OCI-LY3 (cell line): ENCODE measurements at regions not wholly inside any gene's neighbourhood (a gene's known extent, or its start where the extent isn't known, plus 50 kb on each side); places are given as distances from the start of the nearest gene placed in this dataset.

Source experiments
- H2AFZ ChIP-seq: fragments of 200-600, 300-600 bp; shearing (Covaris generic); 2 replicates; pipeline ENCODE4 v1.6.0; 2014; ENCODE audit warnings: antibody characterized with exemption, low read depth, low read length
- H3K27ac ChIP-seq: fragments of 200-600, 300-600 bp; sonication (generic); 2 replicates; pipeline ENCODE4 v1.5.1; 2014; ENCODE audit warnings: mild to moderate bottlenecking, low read length, moderate library complexity, mixed read lengths
- H3K27me3 ChIP-seq: fragments of 200-600, 300-600 bp; sonication (generic); 2 replicates; pipeline ENCODE4 v1.6.1; 2014; ENCODE audit warnings: low read depth, low read length, mixed read lengths
- H3K36me3 ChIP-seq: fragments of 200-600, 300-600 bp; sonication (generic); replicated peaks from 2 replicates; pipeline ENCODE3; 2014; ENCODE audit warnings: low read depth, low read length, mixed read lengths
- H3K4me1 ChIP-seq: fragments of 300-600, 200-600 bp; sonication (generic); 2 replicates; pipeline ENCODE4 v1.6.1; 2014; ENCODE audit warnings: low read length, mixed read lengths
- H3K4me2 ChIP-seq: fragments of 200-600, 300-600 bp; sonication (generic); 2 replicates; pipeline ENCODE4 v1.6.1; 2014; ENCODE audit warnings: low read length, mixed read lengths
- H3K4me3 ChIP-seq: fragments of 300-600, 200-600 bp; sonication (generic); 2 replicates; pipeline ENCODE4 v1.5.1; 2014; ENCODE audit warnings: antibody characterized with exemption, mild to moderate bottlenecking, low read length, moderate library complexity
- H3K79me2 ChIP-seq: fragments of 300-600, 200-600 bp; shearing (Covaris generic); 2 replicates; pipeline ENCODE4 v1.6.1; 2014; ENCODE audit warnings: mild to moderate bottlenecking, low read length, mixed read lengths
- H3K9ac ChIP-seq: fragments of 300-600, 200-600 bp; shearing (Covaris generic); 2 replicates; pipeline ENCODE4 v1.6.0; 2014; ENCODE audit warnings: mild to moderate bottlenecking, low read length, moderate library complexity
- H3K9me3 ChIP-seq: fragments of 200-600, 300-600 bp; shearing (Covaris generic); 2 replicates; pipeline ENCODE4 v1.6.1; 2014; ENCODE audit warnings: low read length, mixed read lengths; ENCODE audit not compliant: insufficient read depth
- H4K20me1 ChIP-seq: fragments of 200-600, 300-600 bp; sonication (generic); 2 replicates; pipeline ENCODE4 v1.6.1; 2016; ENCODE audit warnings: low read length, mixed read lengths; ENCODE audit not compliant: insufficient read depth
- CTCF ChIP-seq: fragments of 200-600, 300-600 bp; sonication (generic); IDR thresholded peaks from 2 replicates; pipeline ENCODE4 v1.5.1; 2014; ENCODE audit warnings: antibody characterized with exemption, low read length, low read depth
- EZH2phosphoT487 ChIP-seq: fragments of 200-600 bp; shearing (Covaris generic); IDR thresholded peaks from 2 replicates; pipeline ENCODE4 v1.6.1; 2018; ENCODE audit warnings: antibody characterized with exemption, mixed run types, low read depth

- H3K4me2 ChIP-seq, result no peak overlapping the region
- peaks cover 12% of the 10 kb centered on the region for H3K4me1 ChIP-seq
- no peak overlapping the region for H2AFZ ChIP-seq
- no peaks in the 10 kb centered on the region for H4K20me1 ChIP-seq
- H3K4me3 ChIP-seq, result no peak overlapping the region
- H3K36me3 ChIP-seq, result no peaks in the 10 kb centered on the region
- no peaks in the 10 kb centered on the region for H3K79me2 ChIP-seq
- no peaks in the 10 kb centered on the region for H3K27me3 ChIP-seq
- H3K9me3 ChIP-seq, result peaks cover 3% of the 10 kb centered on the region; the same call in 1 of the 2 replicates
- H3K9ac ChIP-seq, result no peak overlapping the region
- TF ChIP-seq CTCF (no peak), EZH2phosphoT487 (no peak)
- H3K27ac ChIP-seq, result no peak overlapping the region
Observed at GRCh38 chr5:111887706-111888105, 130.7 kb upstream of the NREP start.

GRCh38 chr5:111869681-111870080 lies 112.7 kb upstream of the NREP start:
- no peak for TF ChIP-seq EZH2phosphoT487
- TF ChIP-seq CTCF, result no peak
- Histone ChIP-seq H3K36me3 (no peaks in the 10 kb centered on the region), H3K4me1 (no peaks in the 10 kb centered on the region), H4K20me1 (no peaks in the 10 kb centered on the region), H3K4me3 (no peak overlapping the region), H3K27ac (no peak overlapping the region), H2AFZ (no peak overlapping the region), H3K4me2 (no peak overlapping the region), H3K9ac (no peak overlapping the region), H3K9me3 (no peaks in the 10 kb centered on the region), H3K79me2 (no peaks in the 10 kb centered on the region), H3K27me3 (no peaks in the 10 kb centered on the region)

- Histone ChIP-seq H3K9ac (no peak overlapping the region), H3K36me3 (no peaks in the 10 kb centered on the region), H3K79me2 (no peaks in the 10 kb centered on the region), H3K27me3 (no peaks in the 10 kb centered on the region), H3K4me2 (no peak overlapping the region), H4K20me1 (no peaks in the 10 kb centered on the region), H3K4me3 (no peak overlapping the region), H3K9me3 (no peaks in the 10 kb centered on the region), H3K4me1 (no peaks in the 10 kb centered on the region), H2AFZ (no peak overlapping the region), H3K27ac (no peak overlapping the region)
- TF ChIP-seq CTCF, result no peak
- no peak for TF ChIP-seq EZH2phosphoT487
Observed at GRCh38 chr5:111865356-111865755, 108.4 kb upstream of the NREP start.

- Histone ChIP-seq H3K9me3 (no peaks in the 10 kb centered on the region), H4K20me1 (no peaks in the 10 kb centered on the region), H2AFZ (no peak overlapping the region), H3K4me1 (no peaks in the 10 kb centered on the region), H3K36me3 (no peaks in the 10 kb centered on the region), H3K79me2 (no peaks in the 10 kb centered on the region), H3K9ac (no peak overlapping the region), H3K27ac (no peak overlapping the region), H3K4me3 (no peak overlapping the region), H3K4me2 (no peak overlapping the region), H3K27me3 (no peaks in the 10 kb centered on the region)
- no peak for TF ChIP-seq EZH2phosphoT487
- no peak for TF ChIP-seq CTCF
Observed at GRCh38 chr5:111863801-111864200, 106.8 kb upstream of the NREP start.
